ENCODE measurements at regions not wholly inside any gene's neighbourhood (a gene's known extent, or its start where the extent isn't known, plus 50 kb on each side); places are given as distances from the start of the nearest gene placed in this dataset.

- no peak overlapping the region for H3K4me3 Mint-ChIP-seq
These were observed 237.1 kb upstream of the CFAP20DC start for GRCh38 chr3:59286791-59287531.

GRCh38 chr3:59285560-59285959, 235.7 kb upstream of the CFAP20DC start:
- no peaks in the 10 kb centered on the region for H3K9me3 Mint-ChIP-seq
- peaks cover 3% of the 10 kb centered on the region for H3K36me3 Mint-ChIP-seq
- H3K27me3 Mint-ChIP-seq: no peaks in the 10 kb centered on the region
- H3K4me1 Mint-ChIP-seq: peaks cover 0 to 1% (median 0%) of the 10 kb centered on the region in 3 donors
- no peak overlapping the region for H3K4me3 Mint-ChIP-seq
- H3K27ac Mint-ChIP-seq: no peak overlapping the region

More at GRCh38 chr3:59286791-59287531, 237.1 kb upstream of the CFAP20DC start:
- H3K27ac Mint-ChIP-seq: no peak overlapping the region
- H3K4me1 Mint-ChIP-seq: peaks cover 0 to 1% (median 0%) of the 10 kb centered on the region in 3 donors
- no peaks in the 10 kb centered on the region for H3K27me3 Mint-ChIP-seq
- no peaks in the 10 kb centered on the region for H3K9me3 Mint-ChIP-seq
- no peaks in the 10 kb centered on the region for H3K36me3 Mint-ChIP-seq

GRCh38 chr3:59284926-59285325, 235.1 kb upstream of the CFAP20DC start:
- Mint-ChIP-seq H3K4me3 (no peak overlapping the region), H3K27me3 (no peaks in the 10 kb centered on the region), H3K9me3 (no peaks in the 10 kb centered on the region), H3K36me3 (peaks cover 3% of the 10 kb centered on the region), H3K27ac (no peak overlapping the region), H3K4me1 (no peaks in the 10 kb centered on the region)

- H3K9me3 Mint-ChIP-seq: no peaks in the 10 kb centered on the region
- no peak overlapping the region for H3K27ac Mint-ChIP-seq
- H3K4me1 Mint-ChIP-seq: no peaks in the 10 kb centered on the region
- H3K27me3 Mint-ChIP-seq: no peaks in the 10 kb centered on the region
- no peak overlapping the region for H3K4me3 Mint-ChIP-seq
- H3K36me3 Mint-ChIP-seq: peaks cover 10% of the 10 kb centered on the region
These were observed 230.3 kb upstream of the CFAP20DC start for GRCh38 chr3:59280113-59280512.

GRCh38 chr3:59277816-59278215, 228.0 kb upstream of the CFAP20DC start:
- Mint-ChIP-seq H3K27me3 (no peaks in the 10 kb centered on the region), H3K9me3 (no peaks in the 10 kb centered on the region), H3K36me3 (peaks cover 10% of the 10 kb centered on the region), H3K4me1 (no peaks in the 10 kb centered on the region), H3K4me3 (no peak overlapping the region), H3K27ac (no peak overlapping the region)

- Mint-ChIP-seq H3K36me3 (peaks cover 10% of the 10 kb centered on the region), H3K4me3 (no peak overlapping the region), H3K27me3 (no peaks in the 10 kb centered on the region), H3K9me3 (no peaks in the 10 kb centered on the region), H3K27ac (no peak overlapping the region), H3K4me1 (no peaks in the 10 kb centered on the region)
These were observed 227.4 kb upstream of the CFAP20DC start for GRCh38 chr3:59277201-59277600.

GRCh38 chr3:59273976-59274375, 224.2 kb upstream of the CFAP20DC start:
- Mint-ChIP-seq H3K9me3 (no peaks in the 10 kb centered on the region), H3K4me1 (no peaks in the 10 kb centered on the region), H3K4me3 (no peak overlapping the region), H3K36me3 (peaks cover 7% of the 10 kb centered on the region), H3K27me3 (no peaks in the 10 kb centered on the region), H3K27ac (no peak overlapping the region)

GRCh38 chr3:59271971-59272370, 222.1 kb upstream of the CFAP20DC start:
- Mint-ChIP-seq H3K4me3 (no peak overlapping the region), H3K27me3 (no peaks in the 10 kb centered on the region), H3K27ac (no peak overlapping the region), H3K36me3 (peaks cover 3% of the 10 kb centered on the region), H3K9me3 (no peaks in the 10 kb centered on the region), H3K4me1 (no peaks in the 10 kb centered on the region)

- Mint-ChIP-seq H3K27ac (no peak overlapping the region), H3K27me3 (no peaks in the 10 kb centered on the region), H3K4me1 (no peaks in the 10 kb centered on the region), H3K9me3 (no peaks in the 10 kb centered on the region), H3K36me3 (no peaks in the 10 kb centered on the region), H3K4me3 (no peak overlapping the region)
These were observed 221.1 kb upstream of the CFAP20DC start for GRCh38 chr3:59270921-59271320.

- Mint-ChIP-seq H3K4me3 (no peak overlapping the region), H3K36me3 (no peaks in the 10 kb centered on the region), H3K9me3 (no peaks in the 10 kb centered on the region), H3K27ac (no peak overlapping the region), H3K4me1 (no peaks in the 10 kb centered on the region), H3K27me3 (no peaks in the 10 kb centered on the region)
These were observed 220.4 kb upstream of the CFAP20DC start for GRCh38 chr3:59270209-59270608.

- Mint-ChIP-seq H3K4me3 (no peak overlapping the region), H3K4me1 (peaks cover 0 to 8% (median 4%) of the 10 kb centered on the region in 3 donors), H3K27me3 (no peaks in the 10 kb centered on the region), H3K36me3 (no peaks in the 10 kb centered on the region), H3K9me3 (peaks cover 0 to 7% (median 2%) of the 10 kb centered on the region in 3 donors), H3K27ac (no peak overlapping the region)
These were observed 218.3 kb upstream of the CFAP20DC start for GRCh38 chr3:59268170-59268569.

GRCh38 chr3:59267021-59267420, 217.2 kb upstream of the CFAP20DC start:
- H3K27ac Mint-ChIP-seq: no peak overlapping the region
- H3K36me3 Mint-ChIP-seq: no peaks in the 10 kb centered on the region
- no peak overlapping the region for H3K4me3 Mint-ChIP-seq
- H3K4me1 Mint-ChIP-seq: peaks cover 8 to 15% (median 11%) of the 10 kb centered on the region in 3 donors
- H3K9me3 Mint-ChIP-seq: peaks cover 0 to 7% (median 2%) of the 10 kb centered on the region in 3 donors
- no peaks in the 10 kb centered on the region for H3K27me3 Mint-ChIP-seq

- Mint-ChIP-seq H3K4me3 (no peak overlapping the region), H3K27me3 (no peaks in the 10 kb centered on the region), H3K27ac (no peak overlapping the region), H3K4me1 (peaks cover 10 to 20% (median 14%) of the 10 kb centered on the region in 3 donors), H3K36me3 (no peaks in the 10 kb centered on the region), H3K9me3 (peaks cover 0 to 7% (median 2%) of the 10 kb centered on the region in 3 donors)
These were observed 216.7 kb upstream of the CFAP20DC start for GRCh38 chr3:59266551-59266950.

- Mint-ChIP-seq H3K4me1 (peaks cover 10 to 24% (median 14%) of the 10 kb centered on the region in 3 donors), H3K27ac (no peak overlapping the region), H3K9me3 (peaks cover 0 to 7% (median 2%) of the 10 kb centered on the region in 3 donors), H3K4me3 (peak overlapping the region in 1 of 4 donors; percentile 35), H3K27me3 (no peaks in the 10 kb centered on the region), H3K36me3 (no peaks in the 10 kb centered on the region)
These were observed 215.7 kb upstream of the CFAP20DC start for GRCh38 chr3:59265566-59265965.

GRCh38 chr3:59264366-59264765, 214.5 kb upstream of the CFAP20DC start:
- Mint-ChIP-seq H3K36me3 (no peaks in the 10 kb centered on the region), H3K4me3 (no peak overlapping the region), H3K4me1 (peaks cover 10 to 24% (median 14%) of the 10 kb centered on the region in 3 donors), H3K9me3 (peaks cover 0 to 7% (median 2%) of the 10 kb centered on the region in 3 donors), H3K27me3 (no peaks in the 10 kb centered on the region), H3K27ac (no peak overlapping the region)

- Mint-ChIP-seq H3K9me3 (peaks cover 0 to 7% (median 2%) of the 10 kb centered on the region in 3 donors), H3K4me1 (peaks cover 10 to 24% (median 15%) of the 10 kb centered on the region in 3 donors), H3K27me3 (no peaks in the 10 kb centered on the region), H3K27ac (no peak overlapping the region), H3K36me3 (no peaks in the 10 kb centered on the region), H3K4me3 (peak overlapping the region in 2 of 4 donors; percentile 11 to 17)
These were observed 213.3 kb upstream of the CFAP20DC start for GRCh38 chr3:59263152-59263551.
